MM.1S (cell line): ENCODE measurements at regions not wholly inside any gene's neighbourhood (a gene's known extent, or its start where the extent isn't known, plus 50 kb on each side); places are given as distances from the start of the nearest gene placed in this dataset.

Experiments used
- DNase-seq: peaks from one replicate; pipeline ENCODE4 v3.0.0-alpha.2; 2015
- H2AFZ ChIP-seq: fragments of 300-600 bp; sonication (generic); 2 replicates; pipeline ENCODE4 v1.6.0; 2016; ENCODE audit warnings: antibody characterized with exemption, low read length
- H3F3A ChIP-seq: fragments of 300-600 bp; sonication (generic); 2 replicates; pipeline ENCODE4 v1.6.1; 2016; ENCODE audit warnings: mild to moderate bottlenecking, antibody characterized with exemption, low read length, moderate library complexity, mixed read lengths; ENCODE audit not compliant: insufficient read depth
- H3K27ac ChIP-seq: fragments of 300-600 bp; sonication (generic); 2 replicates; pipeline ENCODE4 v1.5.1; 2016; ENCODE audit warnings: mild to moderate bottlenecking, low read length
- H3K27me3 ChIP-seq: fragments of 300-600 bp; sonication (generic); replicated peaks from 2 replicates; pipeline ENCODE4 v1.6.0; 2016; ENCODE audit warnings: low read length; ENCODE audit not compliant: insufficient read depth
- H3K36me3 ChIP-seq: fragments of 300-600 bp; sonication (generic); replicated peaks from 2 replicates; pipeline ENCODE4 v1.6.1; 2016; ENCODE audit warnings: mild to moderate bottlenecking, low read length, mixed read lengths; ENCODE audit not compliant: insufficient read depth
- H3K4me1 ChIP-seq: fragments of 300-600 bp; sonication (generic); 2 replicates; pipeline ENCODE4 v1.6.1; 2016; ENCODE audit warnings: low read length, mixed read lengths
- H3K4me2 ChIP-seq: fragments of 300-600 bp; sonication (generic); 2 replicates; pipeline ENCODE4 v1.6.0; 2016; ENCODE audit warnings: low read depth, low read length
- H3K4me3 ChIP-seq: fragments of 300-600 bp; sonication (generic); 2 replicates; pipeline ENCODE4 v1.5.1; 2016; ENCODE audit warnings: low read length, mixed read lengths
- H3K79me2 ChIP-seq: fragments of 300-600 bp; sonication (generic); 2 replicates; pipeline ENCODE4 v1.6.1; 2016; ENCODE audit warnings: mixed run types, low read length, mixed read lengths
- H3K9ac ChIP-seq: fragments of 300-600 bp; sonication (generic); 2 replicates; pipeline ENCODE4 v1.6.1; 2016; ENCODE audit warnings: low read length, mixed read lengths
- H3K9me2 ChIP-seq: fragments of 300-600 bp; sonication (generic); replicated peaks from 2 replicates; pipeline ENCODE4 v1.6.1; 2016; ENCODE audit warnings: mild to moderate bottlenecking, low read length, mixed read lengths; ENCODE audit not compliant: insufficient read depth
- H3K9me3 ChIP-seq: fragments of 300-600 bp; sonication (generic); replicated peaks from 2 replicates; pipeline ENCODE4 v1.6.1; 2016; ENCODE audit warnings: mild to moderate bottlenecking, low read length, mixed read lengths; ENCODE audit not compliant: insufficient read depth
- H4K20me1 ChIP-seq: fragments of 300-600 bp; sonication (generic); 2 replicates; pipeline ENCODE4 v1.6.1; 2016; ENCODE audit warnings: mild to moderate bottlenecking, low read length, moderate library complexity, mixed read lengths; ENCODE audit not compliant: insufficient read depth
- CTCF ChIP-seq: fragments of 300-600 bp; sonication (generic); IDR thresholded peaks from 2 replicates; pipeline ENCODE4 v1.5.1; 2016; ENCODE audit warnings: antibody characterized with exemption, low read length, mixed read lengths
- EZH2 ChIP-seq: fragments of 300-600 bp; sonication (generic); optimal IDR thresholded peaks from 2 replicates; pipeline ENCODE3; 2017; ENCODE audit warnings: low read depth, mild to moderate bottlenecking, antibody characterized with exemption, low read length, mixed read lengths
- EZH2phosphoT487 ChIP-seq: fragments of 300-600 bp; sonication (generic); IDR thresholded peaks from 2 replicates; pipeline ENCODE4 v1.6.1; 2018; ENCODE audit warnings: antibody characterized with exemption, low read length

GRCh38 chr11:92744929-92745585 lies 224.4 kb upstream of the MTNR1B start:
- TF ChIP-seq EZH2phosphoT487 (no peak), EZH2 (no peak), CTCF (no peak)
- Histone ChIP-seq H3K9me3 (no peaks in the 10 kb centered on the region), H3K27me3 (no peaks in the 10 kb centered on the region), H3K9ac (no peak overlapping the region), H3K4me1 (no peaks in the 10 kb centered on the region), H4K20me1 (no peaks in the 10 kb centered on the region), H3F3A (no peaks in the 10 kb centered on the region), H3K9me2 (no peaks in the 10 kb centered on the region), H3K4me2 (no peak overlapping the region), H3K4me3 (no peak overlapping the region), H3K27ac (no peak overlapping the region), H3K36me3 (no peaks in the 10 kb centered on the region), H2AFZ (no peak overlapping the region), H3K79me2 (no peaks in the 10 kb centered on the region)
- no peak for DNase-seq

- no peak overlapping the region for H3K27ac ChIP-seq
- H3K9ac ChIP-seq: no peak overlapping the region
- H3K4me1 ChIP-seq: no peaks in the 10 kb centered on the region
- H4K20me1 ChIP-seq: no peaks in the 10 kb centered on the region
- H3F3A ChIP-seq: no peaks in the 10 kb centered on the region
- no peaks in the 10 kb centered on the region for H3K79me2 ChIP-seq
- TF ChIP-seq CTCF (no peak), EZH2phosphoT487 (no peak), EZH2 (no peak)
- no peak overlapping the region for H3K4me2 ChIP-seq
- no peak overlapping the region for H3K4me3 ChIP-seq
- no peaks in the 10 kb centered on the region for H3K9me3 ChIP-seq
- no peak for DNase-seq
- no peaks in the 10 kb centered on the region for H3K9me2 ChIP-seq
- H2AFZ ChIP-seq: no peak overlapping the region
- H3K36me3 ChIP-seq: no peaks in the 10 kb centered on the region
- H3K27me3 ChIP-seq: no peaks in the 10 kb centered on the region
Measured at GRCh38 chr11:92750794-92751193, 218.7 kb upstream of the MTNR1B start.

GRCh38 chr11:92751594-92751993 lies 217.9 kb upstream of the MTNR1B start:
- Histone ChIP-seq H3K9ac (no peak overlapping the region), H3K9me2 (no peaks in the 10 kb centered on the region), H3K79me2 (no peaks in the 10 kb centered on the region), H3K4me1 (no peaks in the 10 kb centered on the region), H3K4me2 (no peak overlapping the region), H2AFZ (no peak overlapping the region), H3K36me3 (no peaks in the 10 kb centered on the region), H3K4me3 (no peak overlapping the region), H3K27ac (no peak overlapping the region), H3F3A (no peaks in the 10 kb centered on the region), H4K20me1 (no peaks in the 10 kb centered on the region), H3K9me3 (no peaks in the 10 kb centered on the region), H3K27me3 (no peaks in the 10 kb centered on the region)
- TF ChIP-seq CTCF (no peak), EZH2phosphoT487 (no peak), EZH2 (no peak)
- no peak for DNase-seq
